IPS-NIHi7 (cell line): ENCODE measurements at regions not wholly inside any gene's neighbourhood (a gene's known extent, or its start where the extent isn't known, plus 50 kb on each side); places are given as distances from the start of the nearest gene placed in this dataset.
A peak's percentile ranks its signal among the peaks of the same experiment; 100 is the strongest.
"Not testable (repeated sequence)": the region's sequence is repeated elsewhere in the genome, so short reads cannot be mapped to it uniquely, and the experiment has no call there.

ENCODE experiments used
- DNase-seq: peaks from one replicate; pipeline ENCODE4 v3.0.0; 2012; ENCODE audit warnings: mixed read lengths; ENCODE audit errors: extremely low spot score

GRCh38 chr3:176872771-176873209 is 324.5 kb downstream of the TBL1XR1 start:
- peak; percentile 65 for DNase-seq

DNA sequence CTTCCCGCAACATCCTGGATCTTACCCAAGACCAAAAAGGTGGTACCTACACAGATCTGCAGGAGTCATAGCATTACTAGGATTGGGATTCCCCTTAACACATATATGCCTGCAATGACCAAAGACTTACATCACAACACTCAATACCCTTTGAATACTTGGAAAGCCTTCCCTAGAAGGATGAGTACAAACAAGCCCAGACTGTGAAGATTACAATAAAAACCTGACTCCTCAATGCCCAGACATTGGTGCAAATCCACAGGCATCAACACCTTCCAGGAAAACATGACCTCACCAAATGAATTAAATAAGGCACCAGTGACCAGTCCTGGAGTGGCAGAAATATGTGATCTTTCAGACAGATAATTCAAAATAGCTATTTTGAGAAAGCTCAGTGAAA is 326.8 kb downstream of the TBL1XR1 start:
- no peak for DNase-seq

DNA sequence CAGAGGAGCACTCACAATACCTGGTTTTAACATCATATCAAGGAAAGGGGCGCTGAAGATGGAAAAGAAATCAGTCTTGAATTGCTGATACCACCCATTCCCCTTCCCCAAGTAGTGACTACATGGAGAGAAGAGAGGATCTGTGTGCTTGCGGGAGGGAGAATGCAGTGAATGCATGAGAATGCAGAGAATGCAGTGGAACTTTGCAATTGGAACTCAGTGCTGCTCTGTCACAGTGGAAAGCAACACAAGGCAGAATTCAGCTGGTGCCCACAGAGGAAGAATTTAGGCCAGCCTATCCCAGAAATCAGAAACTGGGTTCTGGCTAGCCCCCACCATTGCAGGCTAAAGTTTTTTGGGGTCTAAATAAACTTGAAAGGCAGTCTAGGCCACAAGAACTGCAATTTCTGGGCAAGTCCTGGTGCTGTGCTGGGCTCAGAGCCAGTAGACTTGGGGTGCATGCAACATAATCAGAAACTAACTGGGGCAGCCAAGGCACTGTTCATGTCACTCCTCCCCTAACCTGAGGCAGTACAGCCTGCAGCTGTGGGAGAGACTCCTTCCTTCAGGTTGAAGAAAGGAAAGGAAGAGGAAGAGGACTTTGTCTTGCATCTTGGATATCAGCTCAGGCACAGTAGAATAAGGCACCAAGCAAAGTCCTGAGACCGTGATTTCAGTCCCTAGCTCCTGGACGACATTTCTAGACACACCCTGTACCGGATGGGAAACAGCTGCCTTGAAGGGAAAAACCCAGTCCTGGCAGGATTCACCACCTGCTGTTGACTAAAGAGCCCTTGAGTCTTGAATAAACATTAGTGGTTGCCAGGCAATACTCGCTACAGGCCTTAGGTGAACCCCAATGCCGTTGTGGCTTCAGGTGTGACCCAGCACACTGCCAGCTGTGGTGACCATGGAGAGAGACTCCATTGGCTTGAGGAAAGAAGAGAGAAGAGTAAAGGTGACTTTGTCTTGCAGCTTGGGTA is 329.3 kb downstream of the TBL1XR1 start:
- no peak for DNase-seq

- no peak for DNase-seq
Measured at GRCh38 chr3:176861137-176861536, 336.1 kb downstream of the TBL1XR1 start.

GRCh38 chr3:176856721-176857120 is 340.6 kb downstream of the TBL1XR1 start:
- DNase-seq, result no peak

GRCh38 chr3:176855901-176856486 is 341.3 kb downstream of the TBL1XR1 start:
- DNase-seq, result no peak

DNA sequence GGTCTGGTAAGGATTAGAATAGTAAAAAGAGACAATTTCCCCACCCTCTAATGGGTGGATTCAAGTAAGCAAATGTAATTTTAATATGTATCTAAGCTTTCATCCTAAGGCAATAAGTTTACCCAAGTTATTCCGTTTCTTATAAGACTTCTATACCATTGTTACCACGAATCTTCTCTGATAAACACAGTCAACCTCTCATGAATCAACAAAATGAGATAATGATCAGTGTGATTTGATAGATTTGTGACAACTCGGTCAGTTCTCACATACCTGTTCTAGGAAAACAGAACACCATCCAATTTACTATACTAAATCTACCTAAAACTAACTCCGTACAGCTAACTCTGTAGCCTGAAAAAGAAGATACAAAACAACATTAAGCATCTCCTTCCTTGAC is 342.1 kb downstream of the TBL1XR1 start:
- DNase-seq, result no peak

DNA sequence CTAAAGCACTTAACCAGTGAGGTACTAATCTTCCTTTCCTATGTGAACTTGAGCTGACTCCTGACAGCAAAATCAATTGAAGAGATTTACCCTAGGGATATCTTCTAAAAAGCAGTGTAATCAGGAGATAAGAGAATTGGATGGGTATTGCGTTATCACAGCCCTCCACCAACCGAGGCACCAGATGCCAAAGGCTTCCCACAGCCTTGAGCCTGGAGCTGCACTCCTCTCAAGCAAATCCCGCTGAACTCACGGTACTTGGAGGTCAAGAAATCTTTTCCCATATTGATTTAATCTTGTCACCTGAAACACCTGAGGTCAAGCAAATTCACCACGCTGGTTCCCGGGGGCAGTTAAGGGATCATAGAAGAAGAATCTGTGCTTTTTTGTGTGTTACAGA is 346.8 kb downstream of the TBL1XR1 start:
- no peak for DNase-seq

DNA sequence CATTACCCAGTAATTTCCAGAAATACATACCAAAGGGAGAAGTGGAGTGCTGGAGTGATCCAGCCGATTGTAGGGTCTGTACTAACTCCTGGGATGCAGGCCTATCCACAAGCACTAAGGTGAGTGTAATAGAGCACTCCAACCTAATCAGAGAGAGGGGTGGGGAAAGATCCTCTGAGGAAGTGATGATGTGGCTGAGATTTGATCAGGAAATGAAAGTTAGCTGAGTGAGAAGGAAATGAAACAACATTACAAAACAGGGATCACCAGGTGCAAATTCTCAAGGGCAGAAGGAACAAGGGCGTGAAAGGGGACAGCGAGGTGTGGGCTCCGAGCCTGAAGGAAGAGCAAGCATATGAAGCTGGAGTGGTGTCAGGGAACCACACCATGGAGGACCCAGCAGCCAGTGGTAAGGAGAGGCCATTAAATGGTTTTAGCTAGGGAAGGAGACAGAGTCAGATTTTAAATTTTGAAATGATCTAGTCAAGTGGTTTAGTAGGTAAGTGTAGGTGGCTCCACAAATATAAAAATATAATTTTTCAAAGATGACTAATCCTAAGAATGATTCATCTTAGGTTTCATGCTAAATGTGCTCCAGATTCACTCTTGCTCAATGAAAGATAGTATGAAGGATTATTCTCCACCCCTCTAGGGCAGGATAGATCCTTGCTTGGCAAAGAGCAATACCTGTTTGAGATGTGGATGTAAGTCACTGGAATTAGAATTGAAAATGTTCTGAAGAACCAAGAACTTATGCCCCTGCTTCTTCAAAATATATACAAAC is 348.7 kb downstream of the TBL1XR1 start:
- DNase-seq, result no peak

- DNase-seq, result no peak
Measured at GRCh38 chr3:176842914-176843313, 354.4 kb downstream of the TBL1XR1 start.

GRCh38 chr3:176840641-176841286 is 356.5 kb downstream of the TBL1XR1 start:
- no peak for DNase-seq

GRCh38 chr3:176839901-176840300 is 357.4 kb downstream of the TBL1XR1 start:
- DNase-seq, result no peak

- no peak for DNase-seq
Measured at GRCh38 chr3:176839466-176839865, 357.8 kb downstream of the TBL1XR1 start.

DNA sequence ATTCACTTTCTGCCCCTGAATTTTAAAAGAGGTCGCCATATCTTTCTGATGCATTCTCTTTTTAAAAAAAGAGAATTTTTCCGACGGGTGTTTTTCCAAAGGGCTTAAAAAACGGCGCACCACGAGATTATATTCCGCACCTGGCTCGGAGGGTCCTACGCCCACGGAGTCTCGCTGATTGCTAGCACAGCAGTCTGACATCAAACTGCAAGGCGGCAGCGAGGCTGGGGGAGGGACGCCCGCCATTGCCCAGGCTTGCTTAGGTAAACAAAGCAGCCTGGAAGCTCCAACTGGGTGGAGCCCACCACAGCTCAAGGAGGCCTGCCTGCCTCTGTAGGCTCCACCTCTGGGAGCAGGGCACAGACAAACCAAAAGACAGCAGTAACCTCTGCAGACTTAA is 370.0 kb downstream of the TBL1XR1 start:
- DNase-seq, result not testable (repeated sequence)

DNA sequence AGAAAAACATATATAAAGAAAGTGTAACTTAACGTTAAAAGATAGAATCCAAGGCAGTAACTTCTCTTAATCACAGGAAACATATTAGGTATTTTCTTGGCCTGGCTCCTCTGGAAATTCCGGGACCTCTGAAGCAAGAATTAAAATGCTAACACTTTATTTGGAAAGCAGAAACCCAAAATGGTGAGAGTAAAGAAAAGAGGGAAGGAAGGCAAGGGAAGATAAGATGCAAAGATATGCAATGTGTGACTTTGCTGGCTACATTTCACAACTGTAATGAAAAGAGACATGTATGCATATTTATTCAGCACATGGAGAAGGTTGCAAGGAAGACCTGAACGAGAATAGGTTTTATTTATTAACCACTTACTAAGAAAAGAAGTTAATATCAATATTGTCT is 372.5 kb downstream of the TBL1XR1 start:
- no peak for DNase-seq

DNA sequence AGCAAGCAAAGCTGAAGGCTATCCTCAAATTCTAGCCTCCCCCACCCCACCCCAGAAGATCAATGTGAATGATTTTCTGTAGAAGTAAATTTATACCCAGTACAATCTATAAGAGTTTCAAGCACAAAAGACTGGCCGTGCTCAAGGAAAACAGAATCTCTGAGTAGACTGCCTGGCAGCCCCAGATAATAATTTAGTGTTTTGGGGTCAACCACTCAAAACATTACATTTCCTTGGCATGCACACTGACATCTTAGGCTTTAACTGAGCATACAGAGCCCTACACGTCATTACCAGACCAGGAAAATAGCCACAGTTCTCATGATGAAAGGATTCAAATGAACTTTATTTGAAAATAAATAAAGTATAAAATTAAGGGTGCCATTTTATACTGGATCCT is 376.5 kb downstream of the TBL1XR1 start:
- DNase-seq, result no peak

DNA sequence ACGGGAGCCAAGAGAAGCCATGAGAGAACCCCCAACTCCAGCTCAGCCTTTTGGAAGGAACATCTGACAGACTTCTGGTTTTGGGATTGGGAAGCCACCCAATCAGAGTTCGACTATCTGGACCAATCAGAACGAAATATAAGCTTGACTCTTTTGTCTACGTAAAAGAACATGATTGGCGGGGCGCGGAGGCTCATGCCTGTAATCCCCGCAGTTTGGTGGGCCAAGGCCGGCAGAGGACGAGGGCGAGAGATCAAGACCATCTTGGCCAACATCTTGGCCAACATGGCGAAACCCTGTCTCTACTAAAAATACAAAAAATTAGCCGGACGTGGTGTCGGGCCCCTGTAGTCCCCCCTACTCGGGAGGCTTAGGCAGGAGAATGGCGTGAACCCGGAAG is 380.3 kb downstream of the TBL1XR1 start:
- no peak for DNase-seq

DNA sequence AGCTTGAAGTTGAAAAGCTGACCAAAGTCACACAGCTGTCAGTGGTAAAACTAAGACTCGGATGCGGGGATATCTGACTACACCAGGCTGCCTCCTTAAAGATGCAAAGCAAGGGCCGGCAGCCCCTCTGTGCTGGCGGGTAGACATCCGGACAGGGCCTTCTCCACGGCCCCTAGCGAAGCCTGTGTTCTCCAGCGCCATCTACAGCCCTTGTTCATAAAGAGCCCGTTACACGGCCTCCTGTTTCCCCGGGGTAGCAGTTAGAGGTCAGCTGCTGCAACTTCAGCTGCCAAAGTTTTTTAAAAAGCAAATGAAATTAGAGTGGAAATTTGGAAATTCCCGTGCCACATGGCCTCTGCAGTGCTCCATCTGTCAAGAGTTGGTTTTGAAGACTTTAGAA is 383.0 kb downstream of the TBL1XR1 start:
- DNase-seq, result peak; percentile 88

GRCh38 chr3:176807938-176808337 is 389.3 kb downstream of the TBL1XR1 start:
- no peak for DNase-seq

GRCh38 chr3:176799675-176800074 is 397.6 kb downstream of the TBL1XR1 start:
- DNase-seq, result no peak

GRCh38 chr3:176798680-176799079 is 398.6 kb downstream of the TBL1XR1 start:
- no peak for DNase-seq

DNA sequence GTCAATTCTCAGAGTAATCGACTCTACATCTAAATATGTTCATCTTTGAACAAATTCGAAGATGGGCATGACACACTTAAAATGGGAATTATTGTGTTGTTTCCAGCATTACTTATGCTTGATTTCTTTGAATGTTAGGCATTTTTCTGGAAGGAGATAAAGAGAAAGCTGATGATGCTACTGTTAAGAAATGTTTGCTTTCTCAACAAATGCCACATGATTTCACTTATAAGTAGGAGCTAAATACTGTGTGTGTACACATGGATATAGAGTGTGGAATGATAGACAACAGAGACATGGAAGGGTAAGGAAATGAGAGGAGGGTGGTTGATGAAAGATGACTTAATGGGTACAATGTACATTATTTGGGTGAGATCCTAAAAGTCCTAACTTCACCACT is 400.9 kb downstream of the TBL1XR1 start:
- DNase-seq, result no peak
